ENCODE measurements at regions not wholly inside any gene's neighbourhood (a gene's known extent, or its start where the extent isn't known, plus 50 kb on each side); places are given as distances from the start of the nearest gene placed in this dataset.

DNA sequence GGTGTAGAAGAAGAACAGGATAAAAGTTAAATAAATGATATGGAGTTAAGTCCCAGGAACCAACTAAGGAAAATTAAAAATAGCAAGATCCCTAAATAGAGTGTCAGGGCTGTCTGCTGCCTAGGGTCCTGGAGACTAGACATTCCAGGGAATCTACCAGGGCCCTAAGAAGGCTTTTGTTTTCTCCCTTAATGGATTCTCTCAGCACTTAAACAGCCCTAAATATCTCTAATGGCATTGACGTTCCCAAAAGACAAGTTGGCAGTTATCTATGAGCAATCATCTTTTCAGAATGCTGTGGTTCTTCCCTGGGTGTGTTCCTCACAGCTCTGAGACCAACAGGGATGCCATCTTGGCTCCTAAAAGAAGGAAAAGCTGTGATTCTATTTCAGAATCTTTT is 616.3 kb downstream of the EPHA4 start:
- TF ChIP-seq FOXK2 (IDR thresholded peaks at IDR 0.05) (no peak), SP1 (IDR thresholded peaks at IDR 0.05) (no peak), ZNF384 (IDR thresholded peaks at IDR 0.05) (no peak), HDGF (IDR thresholded peaks at IDR 0.05; ENCODE audit: borderline replicate concordance) (no peak), BHLHE40 (IDR thresholded peaks at IDR 0.05; ENCODE audit: borderline replicate concordance) (no peak), SUZ12 (IDR thresholded peaks at IDR 0.05) (no peak), FOXA1 (IDR thresholded peaks at IDR 0.05) (no peak), ELF4 (IDR thresholded peaks at IDR 0.05) (no peak), LEF1 (IDR thresholded peaks at IDR 0.05; ENCODE audit: borderline replicate concordance) (no peak), CTBP1 (IDR thresholded peaks at IDR 0.05; ENCODE audit: borderline replicate concordance) (no peak), ARNT (IDR thresholded peaks at IDR 0.05) (no peak)

All from HEK293T (cell line).